OCI-LY3 (cell line): ENCODE measurements at regions not wholly inside any gene's neighbourhood (a gene's known extent, or its start where the extent isn't known, plus 50 kb on each side); places are given as distances from the start of the nearest gene placed in this dataset.

Experiments used
- H2AFZ ChIP-seq: fragments of 200-600, 300-600 bp; shearing (Covaris generic); 2 replicates; pipeline ENCODE4 v1.6.0; 2014; ENCODE audit warnings: antibody characterized with exemption, low read depth, low read length
- H3K27ac ChIP-seq: fragments of 200-600, 300-600 bp; sonication (generic); 2 replicates; pipeline ENCODE4 v1.5.1; 2014; ENCODE audit warnings: mild to moderate bottlenecking, low read length, moderate library complexity, mixed read lengths
- H3K27me3 ChIP-seq: fragments of 200-600, 300-600 bp; sonication (generic); 2 replicates; pipeline ENCODE4 v1.6.1; 2014; ENCODE audit warnings: low read depth, low read length, mixed read lengths
- H3K36me3 ChIP-seq: fragments of 200-600, 300-600 bp; sonication (generic); replicated peaks from 2 replicates; pipeline ENCODE3; 2014; ENCODE audit warnings: low read depth, low read length, mixed read lengths
- H3K4me1 ChIP-seq: fragments of 300-600, 200-600 bp; sonication (generic); 2 replicates; pipeline ENCODE4 v1.6.1; 2014; ENCODE audit warnings: low read length, mixed read lengths
- H3K4me2 ChIP-seq: fragments of 200-600, 300-600 bp; sonication (generic); 2 replicates; pipeline ENCODE4 v1.6.1; 2014; ENCODE audit warnings: low read length, mixed read lengths
- H3K4me3 ChIP-seq: fragments of 300-600, 200-600 bp; sonication (generic); 2 replicates; pipeline ENCODE4 v1.5.1; 2014; ENCODE audit warnings: antibody characterized with exemption, mild to moderate bottlenecking, low read length, moderate library complexity
- H3K79me2 ChIP-seq: fragments of 300-600, 200-600 bp; shearing (Covaris generic); 2 replicates; pipeline ENCODE4 v1.6.1; 2014; ENCODE audit warnings: mild to moderate bottlenecking, low read length, mixed read lengths
- H3K9ac ChIP-seq: fragments of 300-600, 200-600 bp; shearing (Covaris generic); 2 replicates; pipeline ENCODE4 v1.6.0; 2014; ENCODE audit warnings: mild to moderate bottlenecking, low read length, moderate library complexity
- H3K9me3 ChIP-seq: fragments of 200-600, 300-600 bp; shearing (Covaris generic); 2 replicates; pipeline ENCODE4 v1.6.1; 2014; ENCODE audit warnings: low read length, mixed read lengths; ENCODE audit not compliant: insufficient read depth
- H4K20me1 ChIP-seq: fragments of 200-600, 300-600 bp; sonication (generic); 2 replicates; pipeline ENCODE4 v1.6.1; 2016; ENCODE audit warnings: low read length, mixed read lengths; ENCODE audit not compliant: insufficient read depth
- EZH2phosphoT487 ChIP-seq: fragments of 200-600 bp; shearing (Covaris generic); IDR thresholded peaks from 2 replicates; pipeline ENCODE4 v1.6.1; 2018; ENCODE audit warnings: antibody characterized with exemption, mixed run types, low read depth
- TF ChIP-seq, protein P1 (sequence below): fragments of 200-600, 300-600 bp; sonication (generic); IDR thresholded peaks from 2 replicates; pipeline ENCODE4 v1.5.1; 2014; ENCODE audit warnings: antibody characterized with exemption, low read length, low read depth

DNA sequence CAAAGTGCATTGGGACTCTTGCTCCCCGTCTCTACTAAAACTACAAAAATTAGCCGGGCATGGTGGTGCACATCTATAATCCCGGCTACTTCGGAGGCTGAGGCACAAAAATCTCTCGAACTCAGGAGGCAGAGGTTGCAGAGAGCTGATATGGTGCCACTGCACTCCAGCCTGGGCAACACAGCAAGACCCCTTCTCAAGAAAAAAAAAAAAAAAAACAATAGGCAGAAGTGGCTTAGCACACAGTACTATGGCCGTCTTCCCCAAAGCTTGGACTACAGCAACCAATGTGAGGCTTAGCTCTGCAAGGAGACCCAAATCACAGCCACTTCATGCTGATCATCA lies 162.8 kb upstream of the PRDX4 start:
- Histone ChIP-seq H3K36me3 (no peaks in the 10 kb centered on the region), H3K27ac (no peak overlapping the region)
- TF ChIP-seq, protein P1, sequence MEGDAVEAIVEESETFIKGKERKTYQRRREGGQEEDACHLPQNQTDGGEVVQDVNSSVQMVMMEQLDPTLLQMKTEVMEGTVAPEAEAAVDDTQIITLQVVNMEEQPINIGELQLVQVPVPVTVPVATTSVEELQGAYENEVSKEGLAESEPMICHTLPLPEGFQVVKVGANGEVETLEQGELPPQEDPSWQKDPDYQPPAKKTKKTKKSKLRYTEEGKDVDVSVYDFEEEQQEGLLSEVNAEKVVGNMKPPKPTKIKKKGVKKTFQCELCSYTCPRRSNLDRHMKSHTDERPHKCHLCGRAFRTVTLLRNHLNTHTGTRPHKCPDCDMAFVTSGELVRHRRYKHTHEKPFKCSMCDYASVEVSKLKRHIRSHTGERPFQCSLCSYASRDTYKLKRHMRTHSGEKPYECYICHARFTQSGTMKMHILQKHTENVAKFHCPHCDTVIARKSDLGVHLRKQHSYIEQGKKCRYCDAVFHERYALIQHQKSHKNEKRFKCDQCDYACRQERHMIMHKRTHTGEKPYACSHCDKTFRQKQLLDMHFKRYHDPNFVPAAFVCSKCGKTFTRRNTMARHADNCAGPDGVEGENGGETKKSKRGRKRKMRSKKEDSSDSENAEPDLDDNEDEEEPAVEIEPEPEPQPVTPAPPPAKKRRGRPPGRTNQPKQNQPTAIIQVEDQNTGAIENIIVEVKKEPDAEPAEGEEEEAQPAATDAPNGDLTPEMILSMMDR = no peak
- no peak for TF ChIP-seq EZH2phosphoT487

DNA sequence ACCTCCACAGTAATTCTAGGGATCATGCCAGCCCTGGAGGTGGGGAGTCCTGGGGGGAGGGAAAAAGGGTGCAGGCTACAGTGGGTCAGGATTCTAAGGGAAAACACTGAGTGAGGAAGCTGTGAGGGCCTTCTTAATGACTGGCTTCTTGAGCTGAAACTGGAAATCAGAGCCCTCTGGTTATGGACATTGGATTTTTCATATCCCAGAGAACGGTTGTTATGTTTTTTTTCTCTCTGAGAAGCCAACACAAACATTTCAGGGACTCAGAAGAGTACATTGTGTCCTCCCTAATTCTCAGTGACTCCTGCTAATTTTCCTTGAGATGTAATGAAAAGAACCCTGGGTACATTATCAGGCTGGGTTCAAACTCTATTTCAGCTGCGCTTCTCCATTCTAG lies 162.4 kb upstream of the PRDX4 start:
- Histone ChIP-seq H3K9me3 (no peaks in the 10 kb centered on the region), H3K4me2 (no peak overlapping the region), H2AFZ (no peak overlapping the region), H3K27ac (no peak overlapping the region), H3K4me1 (no peaks in the 10 kb centered on the region), H3K27me3 (no peaks in the 10 kb centered on the region), H3K79me2 (no peaks in the 10 kb centered on the region), H3K36me3 (no peaks in the 10 kb centered on the region), H4K20me1 (no peaks in the 10 kb centered on the region), H3K4me3 (no peak overlapping the region), H3K9ac (no peak overlapping the region)
- TF ChIP-seq, protein P1 = no peak
- no peak for TF ChIP-seq EZH2phosphoT487

More for the DNA sequence above, 162.8 kb upstream of the PRDX4 start:
- Histone ChIP-seq H3K4me3 (no peak overlapping the region), H3K79me2 (no peaks in the 10 kb centered on the region), H4K20me1 (no peaks in the 10 kb centered on the region), H2AFZ (no peak overlapping the region), H3K27me3 (no peaks in the 10 kb centered on the region), H3K4me2 (no peak overlapping the region), H3K4me1 (no peaks in the 10 kb centered on the region), H3K9ac (no peak overlapping the region), H3K9me3 (no peaks in the 10 kb centered on the region)

DNA sequence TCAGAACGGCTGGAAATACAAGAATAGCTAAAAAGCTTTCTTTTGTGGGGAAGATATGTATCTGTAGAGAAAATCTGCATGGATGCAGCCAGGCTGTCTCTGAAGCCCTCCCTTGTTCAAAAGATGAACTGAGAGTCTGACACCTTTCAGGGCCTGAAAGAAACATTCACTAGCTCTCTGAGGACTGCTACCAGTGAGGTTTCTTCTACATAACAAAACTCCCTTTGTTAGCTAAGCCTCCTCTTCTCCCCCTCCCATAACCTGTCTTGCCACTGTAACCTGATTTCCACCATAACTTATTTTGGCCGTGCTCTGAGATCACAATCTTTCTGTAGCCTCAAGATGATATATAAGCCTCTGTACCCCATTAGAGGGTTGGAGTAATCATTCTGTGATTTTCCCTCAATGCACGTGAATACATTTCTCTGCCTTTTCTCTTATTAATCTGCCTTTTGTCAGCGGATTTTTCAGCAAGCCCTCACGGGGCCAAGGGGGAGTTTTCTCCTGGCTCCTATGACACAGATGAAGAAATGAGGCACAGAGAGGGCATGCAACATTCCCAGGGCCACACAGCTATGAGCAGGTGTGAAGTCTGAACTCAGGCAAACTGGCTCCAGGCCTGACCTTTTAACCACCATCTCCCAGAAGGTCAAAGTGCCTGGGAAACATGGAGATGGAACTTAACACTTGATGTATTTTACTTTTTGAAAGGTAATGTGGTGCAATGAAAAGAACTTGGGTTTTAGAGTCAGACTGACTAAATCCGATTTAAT lies 161.6 kb upstream of the PRDX4 start:
- no peaks in the 10 kb centered on the region for H3K27me3 ChIP-seq

DNA sequence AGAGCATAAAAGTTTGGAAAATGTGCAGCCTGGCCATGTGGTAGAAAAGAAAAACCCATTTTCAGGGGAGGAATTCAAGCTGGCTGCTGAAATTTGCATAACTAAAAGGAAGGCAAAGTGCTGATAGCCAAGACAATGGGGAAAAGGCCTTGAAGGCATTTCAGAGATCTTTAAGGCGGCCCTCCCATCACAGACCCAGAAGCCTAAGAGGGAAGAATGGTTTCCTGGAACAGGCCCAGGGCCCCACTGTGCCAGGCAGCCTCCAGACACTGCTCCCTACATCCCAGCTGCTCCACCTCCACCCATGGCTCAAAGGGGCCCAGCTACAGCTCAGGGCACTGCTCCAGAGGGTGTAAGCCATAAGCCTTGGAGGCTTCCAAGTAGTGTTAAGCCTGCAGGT lies 158.0 kb upstream of the PRDX4 start:
- H3K27me3 ChIP-seq = no peaks in the 10 kb centered on the region
- no peak for TF ChIP-seq EZH2phosphoT487
- TF ChIP-seq, protein P1 = no peak

More for the DNA sequence above, 161.6 kb upstream of the PRDX4 start:
- Histone ChIP-seq H2AFZ (no peak overlapping the region), H3K4me3 (no peak overlapping the region), H4K20me1 (no peaks in the 10 kb centered on the region), H3K9me3 (no peaks in the 10 kb centered on the region), H3K9ac (no peak overlapping the region), H3K4me2 (no peak overlapping the region), H3K27ac (no peak overlapping the region), H3K4me1 (no peaks in the 10 kb centered on the region), H3K79me2 (no peaks in the 10 kb centered on the region), H3K36me3 (no peaks in the 10 kb centered on the region)
- TF ChIP-seq, protein P1 = no peak
- TF ChIP-seq EZH2phosphoT487 = no peak

More for the DNA sequence above, 158.0 kb upstream of the PRDX4 start:
- no peak overlapping the region for H2AFZ ChIP-seq
- no peaks in the 10 kb centered on the region for H3K79me2 ChIP-seq
- H3K27ac ChIP-seq = no peak overlapping the region
- no peak overlapping the region for H3K9ac ChIP-seq
- no peaks in the 10 kb centered on the region for H4K20me1 ChIP-seq
- H3K4me2 ChIP-seq = no peak overlapping the region
- H3K9me3 ChIP-seq = no peaks in the 10 kb centered on the region
- no peaks in the 10 kb centered on the region for H3K4me1 ChIP-seq
- H3K4me3 ChIP-seq = no peak overlapping the region
- no peaks in the 10 kb centered on the region for H3K36me3 ChIP-seq
